Retinal pigment epithelial cell (primary cell): ENCODE measurements at regions not wholly inside any gene's neighbourhood (a gene's known extent, or its start where the extent isn't known, plus 50 kb on each side); places are given as distances from the start of the nearest gene placed in this dataset.

Experiments
- DNase-seq: peaks from one replicate; pipeline ENCODE4 v3.0.0-alpha.2; 2010; ENCODE audit warnings: low read depth
- H3K4me3 ChIP-seq: 2 replicates; pipeline ENCODE4 v1.5.1; 2011; ENCODE audit warnings: mild to moderate bottlenecking, low read length, control low read depth, moderate library complexity
- TF ChIP-seq, protein P1 (sequence below): conservative IDR thresholded peaks from 2 replicates; pipeline ENCODE4 v1.5.1; 2011; ENCODE audit warnings: low read depth, low read length, control low read depth, inconsistent platforms

DNA sequence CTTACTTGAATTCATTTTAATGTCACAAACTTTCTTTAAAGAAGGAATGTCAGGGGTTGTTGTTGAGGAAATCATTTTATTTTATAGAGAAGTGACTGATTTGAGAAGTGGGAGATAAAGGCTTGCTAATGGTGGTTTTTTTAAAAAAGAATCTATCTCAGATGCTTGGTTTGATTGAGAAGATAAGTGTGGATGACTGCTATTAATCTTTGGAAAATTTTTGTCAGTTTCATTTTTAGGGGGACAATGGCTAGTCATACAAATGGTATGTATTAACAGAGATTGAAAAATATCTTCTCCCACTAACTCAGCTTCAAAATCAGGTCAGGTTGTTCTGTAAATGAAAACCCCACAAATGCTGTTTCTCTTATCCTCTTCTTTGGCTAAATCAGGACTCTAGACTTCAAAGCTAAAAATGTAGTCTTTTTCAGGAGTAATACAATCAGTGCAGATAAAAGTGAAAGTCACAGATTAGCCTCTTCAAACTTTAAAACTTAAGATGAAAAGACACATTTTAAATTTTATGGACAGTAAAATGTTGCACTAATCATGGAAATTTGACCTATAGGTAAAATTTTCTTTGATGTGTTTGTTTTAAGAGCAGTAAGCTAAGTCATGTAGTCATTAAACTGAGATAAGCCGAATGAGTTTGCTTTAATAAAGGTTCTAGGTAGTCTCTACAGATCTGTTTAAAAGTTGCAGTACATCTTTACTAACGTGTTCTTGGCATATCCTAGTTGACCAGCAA, 674.2 kb upstream of the VRK2 start:
- no peak for DNase-seq
- no peak overlapping the region for H3K4me3 ChIP-seq
- TF ChIP-seq, protein P1, sequence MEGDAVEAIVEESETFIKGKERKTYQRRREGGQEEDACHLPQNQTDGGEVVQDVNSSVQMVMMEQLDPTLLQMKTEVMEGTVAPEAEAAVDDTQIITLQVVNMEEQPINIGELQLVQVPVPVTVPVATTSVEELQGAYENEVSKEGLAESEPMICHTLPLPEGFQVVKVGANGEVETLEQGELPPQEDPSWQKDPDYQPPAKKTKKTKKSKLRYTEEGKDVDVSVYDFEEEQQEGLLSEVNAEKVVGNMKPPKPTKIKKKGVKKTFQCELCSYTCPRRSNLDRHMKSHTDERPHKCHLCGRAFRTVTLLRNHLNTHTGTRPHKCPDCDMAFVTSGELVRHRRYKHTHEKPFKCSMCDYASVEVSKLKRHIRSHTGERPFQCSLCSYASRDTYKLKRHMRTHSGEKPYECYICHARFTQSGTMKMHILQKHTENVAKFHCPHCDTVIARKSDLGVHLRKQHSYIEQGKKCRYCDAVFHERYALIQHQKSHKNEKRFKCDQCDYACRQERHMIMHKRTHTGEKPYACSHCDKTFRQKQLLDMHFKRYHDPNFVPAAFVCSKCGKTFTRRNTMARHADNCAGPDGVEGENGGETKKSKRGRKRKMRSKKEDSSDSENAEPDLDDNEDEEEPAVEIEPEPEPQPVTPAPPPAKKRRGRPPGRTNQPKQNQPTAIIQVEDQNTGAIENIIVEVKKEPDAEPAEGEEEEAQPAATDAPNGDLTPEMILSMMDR = no peak

DNA sequence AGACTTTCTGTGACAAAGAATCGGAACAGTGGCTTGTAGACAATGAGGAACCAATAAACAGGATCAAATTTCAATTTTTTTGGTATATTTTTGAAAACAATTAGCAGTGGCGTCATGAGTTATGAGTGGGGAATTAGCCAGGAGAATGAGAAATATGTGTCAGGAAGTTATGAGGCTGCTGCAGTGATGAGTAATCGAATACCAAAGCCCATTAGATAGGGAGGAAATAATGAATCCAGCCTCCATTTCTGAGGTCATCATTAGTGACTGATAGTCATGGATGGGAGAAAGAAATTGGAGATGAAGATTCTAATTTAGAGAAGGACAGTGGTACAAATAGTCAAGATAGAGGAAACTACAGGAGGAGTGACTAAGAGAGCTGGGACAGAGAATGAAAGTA, 673.1 kb upstream of the VRK2 start:
- H3K4me3 ChIP-seq = no peak overlapping the region
- DNase-seq = peak; percentile 49
- TF ChIP-seq, protein P1 = no peak

DNA sequence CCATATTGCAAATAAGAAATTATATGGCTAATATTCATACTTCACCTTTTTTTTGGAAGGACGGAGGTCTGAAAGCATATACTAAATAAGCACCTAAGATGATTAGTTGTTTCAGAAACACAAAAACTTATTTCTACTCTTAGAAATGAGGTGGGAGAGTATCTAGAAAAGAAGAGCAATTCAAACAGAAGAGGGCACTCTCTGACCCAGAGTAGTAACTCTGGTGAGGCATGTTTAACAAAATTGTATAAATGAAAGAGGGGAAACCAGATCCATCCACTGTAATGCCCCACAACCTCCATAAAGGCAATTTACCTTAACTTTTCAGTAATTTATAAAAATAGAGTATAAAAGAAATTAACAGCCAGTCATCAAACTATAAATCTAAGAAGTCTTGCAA, 669.6 kb upstream of the VRK2 start:
- DNase-seq = no peak
- H3K4me3 ChIP-seq = no peak overlapping the region
- TF ChIP-seq, protein P1 = peak; percentile 45

DNA sequence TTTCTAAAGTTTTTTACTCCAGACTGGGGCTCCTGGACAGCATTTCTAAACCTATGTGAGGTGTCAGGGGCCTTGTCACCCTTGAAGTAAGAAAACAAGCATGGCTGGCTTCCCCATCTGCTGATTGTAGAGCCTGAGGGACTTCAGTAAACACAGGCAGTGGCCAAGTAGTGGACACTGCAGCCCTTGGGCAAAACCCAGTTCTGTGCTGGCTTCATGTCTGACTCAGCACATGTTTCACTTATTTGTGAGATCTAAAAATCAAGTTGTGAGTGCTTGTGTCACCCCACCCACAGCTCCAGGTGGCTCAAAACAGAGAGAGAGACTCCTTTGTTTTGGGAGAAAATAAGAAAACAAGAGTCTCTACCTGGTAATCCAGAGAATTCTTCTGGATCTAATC, 660.3 kb upstream of the VRK2 start:
- TF ChIP-seq, protein P1 = no peak
- DNase-seq = no peak
- no peak overlapping the region for H3K4me3 ChIP-seq

DNA sequence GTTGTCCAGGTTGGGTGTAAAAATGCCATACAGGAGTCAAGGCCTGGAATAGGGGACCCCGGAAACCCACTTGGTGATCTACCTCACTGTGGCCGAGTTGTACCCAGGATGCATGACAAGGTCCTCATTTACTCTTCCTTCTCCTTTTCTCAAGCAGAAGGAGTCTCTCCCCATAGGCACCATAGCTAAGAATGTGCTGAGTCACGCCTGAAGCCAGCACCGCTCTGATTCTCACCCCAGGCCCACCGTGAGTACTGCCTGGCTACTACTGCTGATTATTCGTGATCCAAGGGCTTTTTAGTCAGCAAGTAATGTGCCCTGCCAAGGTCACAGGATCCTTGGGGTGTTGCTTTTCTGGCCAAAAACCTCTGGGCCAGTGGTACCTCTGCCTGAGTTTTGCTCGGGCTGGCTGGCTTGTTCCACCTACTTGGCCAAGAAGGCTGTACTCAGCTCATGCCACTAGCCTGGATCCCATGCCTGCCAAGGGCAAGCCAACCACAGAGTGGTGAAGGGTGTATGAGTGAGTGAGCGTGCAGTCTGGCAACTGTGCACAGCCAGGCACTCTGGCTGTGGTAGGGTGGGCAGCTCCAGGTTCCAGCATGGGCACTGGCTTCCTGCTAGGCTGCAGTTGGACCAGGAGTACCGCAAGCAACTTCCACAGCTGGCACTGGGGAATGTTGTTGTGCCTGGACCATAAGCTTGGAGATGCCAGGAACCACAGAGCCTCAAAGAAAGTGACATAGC, 650.1 kb upstream of the VRK2 start:
- TF ChIP-seq, protein P1 = no peak
- no peak for DNase-seq
- no peak overlapping the region for H3K4me3 ChIP-seq

DNA sequence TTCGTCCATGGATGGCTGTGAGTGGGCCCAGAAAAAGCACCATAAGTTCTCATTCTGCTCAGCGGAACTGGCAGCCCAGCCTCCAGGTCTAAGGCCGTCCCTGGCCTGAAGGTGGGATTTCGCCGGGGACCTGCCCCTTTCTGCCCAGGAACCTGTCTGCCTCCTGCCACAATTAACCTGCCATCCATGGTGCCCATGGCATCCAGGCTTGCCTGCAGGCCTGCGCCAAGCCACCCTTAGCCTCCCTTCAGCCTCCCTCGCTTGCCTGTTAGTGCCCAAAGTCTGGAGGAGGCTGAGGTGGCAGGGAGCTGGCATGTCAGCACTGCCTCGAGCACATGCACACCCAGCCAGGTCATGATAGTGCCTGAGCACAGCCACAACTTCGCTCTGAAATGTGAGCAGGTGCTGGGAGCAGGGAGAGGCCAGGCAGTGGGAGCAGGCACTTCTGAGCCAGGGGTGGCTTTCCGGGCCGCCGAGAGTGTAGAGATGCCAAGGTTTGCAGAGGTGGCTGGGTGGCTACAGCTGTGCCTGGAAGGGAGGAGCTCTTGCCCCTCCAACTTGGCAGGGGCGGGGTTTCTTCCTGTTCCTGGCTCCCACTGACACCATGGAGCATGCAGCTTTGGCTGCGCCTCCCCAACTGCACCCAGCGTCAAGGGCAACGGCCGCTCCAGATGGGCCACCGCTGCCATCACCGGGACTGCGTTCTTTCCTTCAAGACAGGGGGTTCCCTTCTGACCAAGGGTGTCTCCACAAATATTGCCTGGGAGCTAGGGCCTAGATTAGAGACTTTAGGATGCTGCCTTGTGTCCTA, 648.9 kb upstream of the VRK2 start:
- no peak for DNase-seq
- TF ChIP-seq, protein P1 = no peak
- no peak overlapping the region for H3K4me3 ChIP-seq
